PFSK-1 (cell line): ENCODE measurements at regions not wholly inside any gene's neighbourhood (a gene's known extent, or its start where the extent isn't known, plus 50 kb on each side); places are given as distances from the start of the nearest gene placed in this dataset.

Experiments
- FOXP2 ChIP-seq: optimal IDR thresholded peaks from 2 replicates; pipeline ENCODE3; 2011; ENCODE audit warnings: borderline replicate concordance, control low read depth, inconsistent platforms; ENCODE audit not compliant: insufficient read depth; ENCODE audit errors: extremely low read length, extremely low read depth
- POLR2AphosphoS5 ChIP-seq: IDR thresholded peaks from 2 replicates; pipeline ENCODE4 v1.6.1; 2012; ENCODE audit warnings: low read depth, mild to moderate bottlenecking, control low read depth, low read length, moderate library complexity
- REST ChIP-seq, 2 experiments: IDR thresholded peaks; 2 replicates each; pipeline versions ENCODE4 v1.6.1 to v1.8.0; 2011 to 2012; ENCODE audit warnings: low read depth in 2 of 2, low read length in 2 of 2, control low read depth in 1 of 2, inconsistent platforms in 1 of 2, mild to moderate bottlenecking in 1 of 2, moderate library complexity in 1 of 2; ENCODE audit not compliant: insufficient read depth in 1 of 2
- SIN3A ChIP-seq: IDR thresholded peaks from 2 replicates; pipeline ENCODE4 v1.6.1; 2012; ENCODE audit warnings: mild to moderate bottlenecking, low read length, moderate library complexity, borderline replicate concordance; ENCODE audit not compliant: insufficient read depth
- TAF1 ChIP-seq: IDR thresholded peaks from 2 replicates; pipeline ENCODE4 v1.6.1; 2012; ENCODE audit warnings: low read length, control low read depth, borderline replicate concordance; ENCODE audit not compliant: insufficient read depth

DNA sequence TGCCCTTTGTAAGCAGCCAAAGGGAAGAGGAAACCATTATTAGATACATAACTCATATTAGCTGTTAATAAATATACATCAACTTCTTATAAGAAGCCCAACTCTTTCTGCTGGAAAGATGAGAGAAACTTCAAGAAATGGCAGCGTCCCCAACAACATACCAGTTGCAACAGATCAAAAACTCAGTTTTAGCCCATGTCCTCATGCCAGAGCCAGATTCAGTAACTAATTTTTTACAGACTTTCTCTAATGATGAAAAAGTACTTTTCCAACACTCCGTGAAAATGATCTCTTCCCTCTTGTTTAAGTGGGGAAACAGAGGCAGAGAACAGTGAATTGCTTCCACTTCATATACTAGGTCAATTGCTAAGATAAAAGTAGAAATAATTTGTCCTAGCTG is 206.8 kb upstream of the NUDT4 start:
- TF ChIP-seq POLR2AphosphoS5 (no peak), TAF1 (no peak), REST (IDR thresholded peaks at IDR 0.05; ENCODE audit: insufficient read depth in 1 of 2, low read depth in 2 of 2, low read length in 2 of 2) (no peak), FOXP2 (no peak), SIN3A (no peak)

GRCh38 chr12:93173178-93173957 is 204.4 kb upstream of the NUDT4 start:
- TF ChIP-seq FOXP2 (no peak), SIN3A (no peak), POLR2AphosphoS5 (no peak), REST (IDR thresholded peaks at IDR 0.05; ENCODE audit: insufficient read depth in 1 of 2, low read depth in 2 of 2, low read length in 2 of 2) (no peak), TAF1 (no peak)

DNA sequence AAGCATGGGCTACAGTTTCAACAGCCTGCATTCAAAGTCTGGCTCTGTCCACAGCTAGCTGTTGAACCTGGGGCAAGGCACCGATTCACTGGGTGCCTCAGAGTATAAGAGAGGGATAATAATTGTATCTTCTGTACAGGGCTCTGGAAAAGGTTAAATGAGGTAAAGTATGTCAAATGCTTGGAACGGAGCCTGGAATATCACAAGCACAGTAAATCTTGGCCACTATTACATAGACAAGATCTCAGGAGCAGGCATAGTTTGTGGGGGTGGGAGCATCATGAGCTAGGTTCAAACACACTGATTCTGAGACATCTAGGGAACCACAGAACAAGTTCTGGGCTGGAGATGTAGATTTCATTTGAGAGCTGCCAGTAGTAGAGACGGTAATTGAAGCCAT is 203.7 kb upstream of the NUDT4 start:
- no peak for TF ChIP-seq FOXP2
- TF ChIP-seq SIN3A: no peak
- TF ChIP-seq TAF1: no peak
- no peak for TF ChIP-seq REST (IDR thresholded peaks at IDR 0.05; ENCODE audit: insufficient read depth in 1 of 2, low read depth in 2 of 2, low read length in 2 of 2)
- no peak for TF ChIP-seq POLR2AphosphoS5

DNA sequence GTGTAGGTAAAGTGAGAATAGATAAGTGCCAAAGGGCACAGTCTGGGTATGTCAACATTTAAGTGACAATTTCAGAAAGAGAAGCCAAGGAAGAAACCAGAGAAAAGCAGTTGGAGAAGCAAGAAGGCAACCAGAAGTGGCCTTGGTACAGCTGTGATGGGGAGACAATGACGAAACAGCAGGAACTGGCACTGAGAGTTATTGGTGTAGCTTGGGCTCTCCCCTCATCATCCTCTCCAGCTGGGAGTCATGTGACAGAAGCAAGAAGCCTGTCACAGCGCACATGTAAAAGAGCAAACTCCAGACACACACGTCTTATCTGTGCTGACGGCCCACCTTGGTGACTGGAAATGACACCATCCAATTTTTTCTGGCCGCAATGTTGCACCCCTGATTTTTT is 203.3 kb upstream of the NUDT4 start:
- TF ChIP-seq REST (IDR thresholded peaks at IDR 0.05; ENCODE audit: insufficient read depth in 1 of 2, low read depth in 2 of 2, low read length in 2 of 2): no peak
- TF ChIP-seq POLR2AphosphoS5: no peak
- TF ChIP-seq SIN3A: no peak
- no peak for TF ChIP-seq TAF1
- TF ChIP-seq FOXP2: no peak
